GM03348 (cell line): ENCODE measurements at regions not wholly inside any gene's neighbourhood (a gene's known extent, or its start where the extent isn't known, plus 50 kb on each side); places are given as distances from the start of the nearest gene placed in this dataset.

Source experiments
- DNase-seq: peaks from one replicate; pipeline ENCODE4 v3.0.0; 2012; ENCODE audit warnings: low spot score

DNA sequence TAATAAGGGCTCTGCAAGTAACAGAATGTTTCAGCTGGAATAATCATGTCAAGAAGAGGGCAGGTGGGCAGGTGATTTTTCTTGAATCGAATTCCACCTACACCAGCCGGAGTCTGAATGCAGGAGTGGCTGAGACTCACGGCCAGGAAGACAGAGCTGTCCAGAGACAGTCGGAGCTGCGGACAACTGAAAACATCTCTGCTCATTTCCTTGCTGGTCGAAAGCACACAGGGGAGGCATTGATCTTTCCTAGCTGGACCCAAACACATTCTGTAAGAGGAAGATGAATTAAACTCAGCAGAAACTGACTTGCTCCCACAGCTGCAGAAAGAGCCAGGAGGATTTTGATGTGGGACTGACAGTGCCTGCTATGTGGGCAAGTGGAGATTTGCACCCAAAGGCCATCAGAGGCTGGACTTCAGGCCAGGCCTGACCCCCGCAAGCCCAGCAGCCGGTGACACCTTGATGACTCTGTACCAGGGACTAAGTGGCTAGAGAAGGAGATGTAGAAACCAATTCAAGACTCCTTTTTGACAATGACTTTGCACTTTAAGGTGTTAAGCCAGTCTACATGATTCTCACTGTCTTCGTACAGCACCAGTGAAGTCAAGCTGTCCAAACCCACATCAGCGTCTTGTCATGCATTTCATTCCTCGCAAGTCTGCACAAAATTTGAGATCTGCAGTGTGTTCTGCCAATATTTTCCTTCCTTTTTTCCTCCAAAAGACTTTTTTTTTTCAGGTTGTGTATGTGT lies 169.4 kb downstream of the TEX36 start:
- no peak for DNase-seq

DNA sequence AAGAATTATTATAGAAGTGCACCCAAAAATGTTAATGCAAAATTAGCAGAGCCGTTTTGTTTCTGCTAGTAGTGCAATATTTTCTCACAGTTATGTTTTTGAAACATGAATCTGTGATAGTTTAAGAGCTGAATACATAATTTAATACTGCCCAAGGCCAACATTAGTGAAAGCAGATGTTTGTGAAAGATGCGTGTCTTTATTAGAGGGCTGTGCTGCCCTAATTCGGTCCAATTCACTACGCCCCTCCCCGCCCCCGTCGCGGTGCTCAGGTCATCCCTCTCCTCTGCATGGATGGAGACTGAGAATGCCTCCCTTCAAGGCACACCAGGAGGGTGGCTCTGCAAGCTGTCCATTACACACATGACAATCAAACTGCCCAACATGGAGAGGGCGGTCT lies 172.0 kb downstream of the TEX36 start:
- no peak for DNase-seq

DNA sequence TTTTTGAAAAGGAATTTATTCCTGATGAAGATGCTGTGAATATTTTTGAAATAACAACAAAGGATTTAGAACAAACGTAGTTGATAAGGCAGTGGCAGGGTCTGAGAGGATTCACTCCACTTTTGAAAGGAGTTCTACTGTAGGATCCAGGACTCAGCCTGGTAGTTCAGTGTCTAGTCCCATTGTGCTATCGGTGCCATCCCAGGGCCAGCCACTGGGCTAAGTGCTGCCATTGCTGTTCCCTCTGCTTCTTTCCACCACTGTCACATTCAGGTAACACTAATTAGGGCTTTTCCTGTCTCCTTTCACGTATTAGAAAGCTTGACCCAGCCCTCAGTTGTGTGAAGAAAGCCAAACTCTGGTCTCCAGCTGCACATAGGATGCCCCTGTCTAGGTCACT lies 177.3 kb downstream of the TEX36 start:
- DNase-seq, result no peak

DNA sequence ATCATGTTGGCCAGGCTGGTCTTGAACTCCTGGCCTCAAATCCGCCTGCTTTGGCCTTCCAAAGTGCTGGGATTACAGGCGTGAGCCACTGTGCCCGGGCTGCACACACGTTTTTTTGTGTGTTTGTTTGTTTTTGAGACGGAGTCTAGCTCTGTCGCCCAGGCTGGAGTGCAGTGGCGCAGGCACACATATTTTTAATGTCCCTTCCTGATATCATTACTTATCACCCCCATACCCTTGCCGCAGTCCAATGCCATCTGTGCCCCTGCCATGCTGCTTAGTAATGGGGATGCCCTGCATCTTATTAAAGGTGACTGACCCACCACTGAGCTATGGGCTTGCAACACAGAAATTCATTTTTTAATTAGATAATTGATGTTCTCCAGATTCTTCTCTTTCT lies 180.7 kb downstream of the TEX36 start:
- no peak for DNase-seq

DNA sequence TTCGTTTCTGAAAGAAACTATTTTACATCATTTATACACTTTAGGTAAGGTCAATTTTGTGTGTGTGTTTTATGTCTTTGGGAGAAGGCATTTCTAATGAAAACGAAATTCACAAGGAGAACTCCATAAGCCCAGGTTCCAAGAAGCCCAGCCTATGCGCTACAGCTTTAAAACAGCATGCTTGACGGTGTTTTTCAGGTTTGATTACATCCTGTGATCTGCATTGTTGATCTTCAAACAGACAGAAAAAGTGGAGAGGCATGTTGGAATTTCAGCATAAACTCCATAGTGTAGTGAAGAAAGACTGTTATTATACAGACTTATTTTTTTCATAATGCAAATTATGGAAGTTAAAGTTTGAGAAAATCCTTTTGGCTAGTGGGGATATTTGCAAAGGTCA lies 187.6 kb downstream of the TEX36 start:
- no peak for DNase-seq

DNA sequence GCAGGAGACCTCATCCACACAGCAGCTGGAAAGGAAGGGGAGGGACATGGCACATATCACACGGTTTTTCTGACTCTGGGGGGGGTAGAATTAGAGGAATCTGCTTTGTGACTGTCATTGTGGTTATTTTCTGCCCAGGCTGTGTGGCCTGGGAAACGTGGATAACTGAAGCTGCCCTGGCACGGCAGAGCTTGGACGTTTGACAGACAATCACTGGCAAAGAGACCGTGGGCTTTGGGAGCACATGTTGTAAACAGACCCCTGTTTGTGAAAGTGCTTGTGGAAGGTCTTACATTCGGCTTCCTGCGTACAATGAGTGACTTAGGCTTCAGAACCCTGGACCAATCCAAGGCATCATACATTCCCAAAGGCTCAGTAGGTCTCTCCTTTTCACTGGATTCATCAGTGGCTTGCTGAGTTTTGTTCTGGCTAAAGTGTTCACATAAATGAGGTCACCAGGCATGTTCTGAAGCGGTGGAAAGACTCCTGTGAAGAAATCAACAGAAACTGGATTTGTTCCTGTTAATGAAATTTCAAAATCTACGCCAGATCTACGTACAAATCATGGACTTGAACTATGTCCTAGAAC lies 188.2 kb downstream of the TEX36 start:
- DNase-seq, result no peak

DNA sequence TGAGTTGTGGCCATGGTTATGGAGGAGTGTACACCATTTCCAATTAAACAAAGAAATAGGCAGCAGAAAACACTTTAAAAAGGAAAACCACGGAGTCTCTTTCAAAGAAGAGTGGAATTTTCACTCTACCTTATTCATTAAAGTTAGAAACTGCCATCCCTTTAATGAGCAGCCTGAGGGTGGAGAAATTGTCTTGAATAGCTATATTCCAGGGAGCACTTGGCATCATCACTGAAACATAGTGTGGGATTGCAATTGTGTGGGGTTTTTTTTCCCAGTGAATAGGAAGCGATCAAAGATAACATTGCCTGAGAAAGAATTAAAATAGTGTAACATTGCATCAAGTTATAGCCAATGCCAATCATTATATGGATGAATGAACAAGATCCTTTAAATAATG lies 191.6 kb downstream of the TEX36 start:
- no peak for DNase-seq

DNA sequence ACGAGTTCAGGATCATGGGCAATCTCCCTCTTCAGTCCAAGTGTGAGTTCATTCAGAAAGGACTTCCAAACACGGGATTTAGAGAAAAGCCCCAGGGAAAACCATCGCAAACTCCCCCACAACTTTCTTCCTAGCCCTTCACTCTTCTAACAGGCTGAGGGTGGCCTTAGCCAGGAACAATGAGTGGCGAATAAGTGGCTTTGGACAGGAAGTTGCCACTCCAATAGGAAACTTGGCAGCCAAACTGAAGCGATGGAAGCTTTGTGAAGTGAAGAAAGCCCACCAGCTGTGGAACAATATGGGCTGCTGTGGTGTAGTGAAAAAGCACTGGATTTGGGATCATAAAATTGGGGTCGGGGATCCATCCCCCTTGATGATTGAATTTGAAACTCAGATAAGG lies 193.2 kb downstream of the TEX36 start:
- DNase-seq, result no peak

DNA sequence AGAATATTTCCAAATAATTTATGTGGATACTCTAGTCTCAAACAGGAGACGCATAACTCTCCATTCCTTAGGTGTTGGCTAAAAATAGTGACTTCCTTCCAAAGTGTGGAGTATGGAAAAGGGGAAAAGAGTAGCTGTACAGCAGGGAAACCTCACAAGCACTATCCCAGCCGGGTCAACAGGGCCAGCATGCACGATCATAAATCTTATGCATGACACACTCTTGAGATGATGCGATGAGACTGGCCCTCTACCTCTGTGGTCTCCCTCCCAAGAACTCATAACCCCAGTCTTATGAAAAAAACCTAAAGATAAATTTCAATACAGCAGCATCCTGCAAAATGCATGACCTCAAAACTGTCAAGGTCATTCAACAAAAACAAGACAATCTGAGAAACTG lies 197.3 kb downstream of the TEX36 start:
- no peak for DNase-seq

DNA sequence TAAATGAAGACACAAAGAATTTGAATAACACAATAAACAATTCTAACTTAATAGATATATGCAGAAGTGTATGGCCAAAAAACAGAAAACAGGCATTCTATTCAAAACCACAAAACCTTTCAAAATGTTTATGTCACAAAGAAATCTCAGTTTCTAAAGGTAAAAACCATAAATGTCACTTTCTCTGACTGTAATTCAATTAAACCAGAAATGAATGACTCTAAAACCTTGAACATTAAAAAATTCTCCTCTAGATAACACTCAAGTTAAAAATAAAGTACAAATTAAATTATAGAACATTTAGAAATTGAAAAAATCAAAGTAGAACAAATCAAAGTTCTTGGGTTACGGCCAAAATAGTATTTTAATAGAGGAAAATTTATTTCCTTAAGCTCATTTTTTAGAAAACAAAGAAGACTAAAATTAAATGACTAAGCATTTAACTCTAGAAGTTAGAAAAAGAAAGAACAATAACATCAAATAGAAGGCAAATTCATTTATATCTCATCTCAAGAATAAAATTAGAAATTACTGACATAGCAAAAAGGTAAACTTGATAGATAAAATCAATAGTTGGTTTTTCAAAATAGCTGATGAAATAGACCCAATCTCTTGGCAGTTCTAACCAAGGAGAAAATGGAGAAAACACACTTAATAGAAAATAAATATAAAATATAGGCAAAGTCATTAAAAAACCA lies 198.8 kb downstream of the TEX36 start:
- DNase-seq, result no peak

DNA sequence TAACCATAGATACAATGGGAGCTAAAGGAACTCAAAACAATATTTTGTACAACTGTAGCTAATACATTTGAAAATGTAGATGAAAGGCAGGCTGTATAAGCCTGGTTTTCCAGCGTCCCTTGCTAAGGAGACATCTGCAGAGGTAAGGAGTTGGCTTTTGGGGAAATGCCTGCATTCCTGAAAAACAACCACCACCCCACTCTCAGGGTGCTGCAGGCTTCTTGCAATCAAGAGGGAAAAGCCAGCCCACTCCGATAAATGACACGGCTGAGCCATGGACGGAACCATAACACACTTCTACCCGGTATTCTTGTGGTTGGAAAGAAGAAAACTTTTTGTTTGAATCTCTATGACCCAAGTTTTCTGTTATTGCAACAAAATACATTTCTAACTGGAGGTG lies 200.3 kb downstream of the TEX36 start:
- no peak for DNase-seq

DNA sequence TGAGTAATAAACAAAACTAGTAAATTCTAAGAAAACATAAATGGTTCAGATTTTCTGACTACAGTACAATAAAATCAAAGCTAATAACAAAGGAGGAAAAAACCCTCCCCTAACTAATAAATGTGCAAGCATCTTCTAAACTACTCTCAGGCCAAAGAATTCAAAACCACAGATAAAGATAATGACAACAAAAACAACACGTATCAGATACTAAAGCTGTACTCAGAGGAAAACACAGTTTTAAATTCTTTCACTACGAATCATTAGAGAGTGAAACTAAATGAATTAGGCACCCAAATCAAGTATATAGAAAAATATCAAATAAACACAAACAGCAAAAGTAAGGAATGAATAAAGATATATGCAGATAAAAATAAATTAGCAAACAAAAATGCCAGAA lies 200.9 kb downstream of the TEX36 start:
- no peak for DNase-seq

DNA sequence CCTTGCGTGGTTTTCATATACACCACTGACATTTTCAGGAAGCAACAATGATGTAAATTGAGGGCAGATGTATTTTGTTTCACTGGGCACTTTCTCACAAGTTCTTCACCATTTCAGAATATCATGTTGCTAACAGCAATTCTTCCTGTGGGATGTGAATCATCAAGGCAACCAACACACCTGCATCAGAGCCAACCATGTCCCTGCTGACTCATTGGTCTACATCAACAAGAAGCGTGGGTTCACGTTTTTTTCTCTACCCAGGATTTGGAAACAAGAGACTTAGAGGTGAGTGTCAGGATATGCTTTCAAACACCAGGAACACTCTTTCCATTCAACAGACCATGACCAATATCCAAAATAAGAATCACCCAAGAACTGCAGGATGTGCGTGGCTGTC lies 203.9 kb downstream of the TEX36 start:
- DNase-seq, result no peak

DNA sequence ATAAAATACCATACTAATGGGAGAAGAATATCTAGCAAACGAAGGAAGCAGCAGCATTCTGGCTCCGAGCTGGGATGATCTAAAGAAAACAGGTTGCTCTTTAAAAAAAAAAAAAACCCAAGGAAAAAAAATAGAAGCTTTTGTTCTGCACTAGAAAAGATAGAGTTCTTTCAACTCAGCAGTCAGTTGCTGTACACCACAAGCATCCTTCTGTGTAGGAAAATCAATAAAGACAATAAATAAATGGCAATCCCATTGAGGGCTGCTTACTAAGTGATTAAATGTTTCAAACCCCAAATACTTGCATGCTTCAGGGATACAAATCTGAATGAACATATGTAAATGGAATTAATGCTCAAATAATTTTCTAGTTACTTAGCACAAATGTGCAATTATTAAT lies 207.1 kb downstream of the TEX36 start:
- DNase-seq, result no peak

DNA sequence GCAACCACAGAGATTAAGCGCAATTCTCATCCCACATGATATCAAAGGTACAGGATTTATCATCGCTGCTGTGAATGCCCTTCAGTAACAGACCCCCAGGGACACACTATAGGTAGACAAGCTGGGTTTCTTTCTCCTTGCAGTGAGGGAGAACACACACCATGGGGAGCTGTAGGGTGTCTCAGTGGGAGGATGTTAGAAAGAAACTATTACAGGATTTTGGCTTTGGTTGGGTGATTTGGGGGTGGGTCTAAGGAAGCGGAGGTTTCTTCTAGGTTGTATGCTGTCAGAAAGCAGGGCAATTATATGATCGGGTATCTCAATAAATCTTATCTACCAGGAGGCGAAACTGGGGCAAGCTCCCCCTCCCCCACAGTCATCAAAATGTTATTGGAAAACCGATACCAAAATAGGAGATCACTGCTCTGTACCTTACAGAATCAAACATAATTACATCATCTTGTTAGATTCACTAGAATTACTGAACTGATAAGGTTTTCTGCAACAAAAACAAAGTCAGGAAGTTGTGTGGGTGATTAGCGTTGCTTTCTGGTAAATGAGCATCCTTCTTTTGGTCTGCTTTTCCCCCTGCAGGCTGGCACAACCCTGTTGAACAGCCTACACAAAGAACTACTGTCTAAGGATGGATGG lies 209.7 kb downstream of the TEX36 start:
- DNase-seq, result no peak

DNA sequence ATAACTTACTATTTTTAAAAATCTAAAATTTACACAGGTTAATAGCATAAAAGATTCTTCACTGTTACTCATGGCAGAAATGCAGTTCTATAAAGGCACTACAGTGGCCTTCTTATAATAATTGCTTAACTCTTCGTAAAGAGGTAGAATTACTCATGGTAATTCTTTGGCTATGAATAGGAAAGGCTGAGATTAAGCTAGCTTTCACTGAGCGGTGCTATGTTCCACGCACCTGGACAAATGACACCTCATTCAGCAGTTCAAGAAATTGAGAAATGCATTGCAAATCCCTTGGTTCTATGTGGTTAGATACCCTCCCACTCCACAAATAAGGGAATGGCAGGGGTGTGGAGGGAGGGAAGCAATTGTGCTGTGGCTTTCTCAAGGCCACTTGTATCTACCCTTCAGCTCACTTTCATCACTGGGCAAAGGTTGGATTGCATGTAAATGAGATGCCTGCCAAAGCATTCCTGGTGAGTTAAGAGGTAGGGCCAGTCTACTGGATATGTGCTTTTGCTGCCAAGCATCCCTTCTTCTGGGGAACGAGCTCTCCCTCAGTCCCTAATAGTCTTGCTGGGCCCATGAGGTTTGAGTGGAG lies 210.9 kb downstream of the TEX36 start:
- DNase-seq, result no peak

DNA sequence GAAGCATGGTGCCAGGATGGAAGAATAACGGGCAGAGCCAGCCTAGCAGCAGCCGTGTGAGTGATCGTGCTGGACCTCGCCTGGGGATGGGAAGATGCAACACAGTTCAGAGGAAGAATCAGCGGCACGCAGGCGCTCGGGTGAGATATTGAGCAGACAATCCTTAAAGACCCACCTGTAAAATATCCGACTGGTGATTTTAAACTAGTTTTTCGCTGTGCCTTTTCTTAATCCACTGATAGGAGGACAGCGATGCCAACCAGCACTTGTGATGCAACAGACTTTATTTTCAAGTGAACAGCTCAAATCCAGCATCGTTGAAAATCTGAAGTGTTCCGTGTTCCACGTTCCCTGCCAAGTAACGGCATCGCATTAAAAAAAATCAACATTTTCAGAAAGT lies 214.7 kb downstream of the TEX36 start:
- no peak for DNase-seq

DNA sequence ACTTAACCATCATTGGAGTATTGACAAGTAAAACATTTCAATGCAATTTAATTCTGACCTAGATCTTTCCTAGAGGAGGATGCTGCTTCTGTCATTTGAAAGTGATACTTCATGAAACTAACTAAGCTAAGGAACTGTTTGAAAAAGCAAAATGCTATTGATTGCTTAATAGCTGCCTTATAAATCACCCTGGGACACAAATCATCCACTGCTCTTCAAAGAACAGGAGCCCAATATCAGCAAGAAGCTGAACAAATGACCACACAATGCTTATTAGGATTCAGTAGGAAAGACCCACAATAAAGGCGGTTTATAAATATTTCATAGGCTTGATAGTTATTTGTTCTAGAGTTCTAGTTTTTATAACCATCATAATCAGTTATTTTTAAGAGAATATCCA lies 216.3 kb downstream of the TEX36 start:
- DNase-seq, result no peak

DNA sequence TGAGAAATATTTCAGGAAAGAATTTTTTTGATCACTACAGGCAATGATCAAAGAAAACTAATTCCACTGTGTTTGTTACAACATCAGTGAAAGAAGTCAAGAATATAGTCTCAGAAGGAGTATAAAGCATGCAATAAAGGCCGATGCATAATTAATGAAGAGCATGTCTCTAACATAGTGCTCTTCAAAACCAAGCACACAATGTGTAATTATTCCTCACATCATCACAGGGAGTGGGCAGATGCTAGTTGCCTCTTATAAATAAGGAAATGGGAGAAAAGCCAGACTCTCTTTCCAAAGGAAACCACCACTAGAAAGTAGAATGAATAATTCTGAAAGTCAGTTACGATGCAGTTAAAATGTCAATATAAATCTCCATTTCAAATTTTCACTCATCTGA lies 220.1 kb downstream of the TEX36 start:
- no peak for DNase-seq

DNA sequence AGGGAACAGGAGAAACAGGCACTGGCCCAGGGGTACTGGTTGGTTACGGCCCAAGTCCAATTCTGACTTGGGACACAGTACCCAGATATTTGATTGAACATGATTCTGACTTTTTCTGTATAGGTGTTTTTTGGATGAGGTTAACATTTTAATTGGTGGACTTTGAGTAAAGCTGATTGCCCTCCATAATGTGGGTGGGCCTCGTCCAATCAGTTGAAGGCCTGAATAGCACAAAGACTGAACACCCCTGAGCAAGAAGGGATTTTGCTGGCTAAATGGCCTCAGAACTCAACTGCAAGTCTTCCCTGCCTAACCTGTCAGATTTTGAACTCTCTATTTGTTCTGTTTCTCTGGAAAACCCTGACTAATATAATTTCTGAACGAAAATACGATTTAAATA lies 222.6 kb downstream of the TEX36 start:
- DNase-seq, result no peak

DNA sequence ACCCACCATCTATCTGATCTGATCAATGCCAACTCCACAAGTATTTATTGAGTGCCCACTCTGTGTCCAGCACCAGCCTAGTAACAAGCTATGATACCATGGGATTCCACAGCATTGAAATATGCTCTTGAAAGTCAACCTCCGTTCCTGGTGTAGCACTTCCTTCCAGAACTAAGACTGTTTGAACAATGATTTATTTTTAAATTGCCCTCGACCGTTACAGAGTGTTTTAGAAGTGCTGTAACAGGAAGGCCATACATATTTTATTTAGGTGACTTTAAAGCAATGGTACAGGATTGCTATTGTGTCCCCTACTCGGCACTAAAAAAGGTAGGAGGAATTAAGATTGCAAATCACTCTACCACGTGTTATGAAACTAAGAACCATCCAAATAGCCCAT lies 225.6 kb downstream of the TEX36 start:
- no peak for DNase-seq

DNA sequence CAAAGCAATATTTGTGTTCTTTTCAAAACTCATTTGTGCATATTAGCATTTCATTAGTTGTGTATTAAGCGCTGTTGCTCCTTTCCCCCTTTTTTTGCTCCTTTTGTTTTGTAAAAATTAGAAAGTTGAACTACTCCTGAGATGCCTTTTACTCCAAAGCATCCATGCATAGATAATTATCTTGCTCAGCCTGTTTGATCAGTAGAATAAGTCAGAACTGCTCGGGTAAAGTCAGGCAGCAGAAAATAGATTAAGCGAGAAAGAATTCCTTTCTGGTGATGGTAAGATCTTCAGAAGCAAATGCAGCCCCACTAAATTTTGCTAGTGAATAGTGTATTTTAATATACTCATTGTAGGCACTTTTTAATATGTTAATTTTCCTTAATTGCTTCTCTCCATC lies 227.1 kb downstream of the TEX36 start:
- DNase-seq, result no peak

DNA sequence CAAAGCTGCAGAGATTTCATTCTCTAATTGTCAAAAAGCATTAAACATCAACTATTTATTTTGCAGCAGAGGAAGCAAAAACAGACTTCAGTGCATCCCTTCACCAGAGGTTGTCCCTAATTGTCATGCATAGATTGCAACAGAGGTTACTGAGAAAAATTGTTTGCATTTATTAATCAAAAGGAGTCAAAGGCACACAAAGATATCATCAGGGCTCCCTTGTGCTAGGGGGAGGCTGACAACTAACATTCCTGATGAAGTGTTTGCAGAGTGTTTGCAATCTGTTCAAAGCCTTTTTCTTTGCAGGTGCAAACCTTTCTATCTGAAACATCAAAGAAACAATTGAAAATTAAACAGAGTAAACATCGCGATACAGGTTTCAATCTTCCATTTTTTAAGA lies 227.5 kb downstream of the TEX36 start:
- DNase-seq, result no peak
